WTC11 (cell line): ENCODE measurements at regions not wholly inside any gene's neighbourhood (a gene's known extent, or its start where the extent isn't known, plus 50 kb on each side); places are given as distances from the start of the nearest gene placed in this dataset.

ENCODE experiments used
- ATAC-seq: fragments of 200-7000 bp; cut with Tn5 transposase; 2 replicates; pipeline ENCODE4 v1.10.0; 2021; ENCODE audit warnings: mild to moderate bottlenecking, moderate library complexity
- CTCF ChIA-PET: fragments of 300-600 bp; sonication (Branson Sonifier 250); formaldehyde crosslinking; loops from one replicate; lab custom pipeline; 2021; ENCODE audit warnings: antibody characterized with exemption; lab: Charles Lee
- POLR2A ChIA-PET: fragments of 350-600 bp; sonication (Branson Sonifier 250); formaldehyde crosslinking; loops from one replicate; lab custom pipeline; 2021; ENCODE audit warnings: antibody characterized with exemption; lab: Charles Lee
- DNase-seq: peaks from one replicate; pipeline ENCODE4 v3.0.0; 2021; ENCODE audit warnings: low spot score
- H3K27ac Mint-ChIP-seq: 2 replicates; pipeline ENCODE4 v1.8.0; 2021; ENCODE audit warnings: mixed read lengths
- H3K27me3 Mint-ChIP-seq: 2 replicates; pipeline ENCODE4 v1.8.0; 2021; ENCODE audit warnings: low read depth, mild to moderate bottlenecking, moderate library complexity, mixed read lengths
- H3K36me3 Mint-ChIP-seq: 2 replicates; pipeline ENCODE4 v1.8.0; 2021; ENCODE audit warnings: mixed read lengths
- H3K4me1 Mint-ChIP-seq: 2 replicates; pipeline ENCODE4 v1.8.0; 2022; ENCODE audit warnings: mixed read lengths
- H3K4me3 Mint-ChIP-seq: 2 replicates; pipeline ENCODE4 v1.8.0; 2021; ENCODE audit warnings: mild to moderate bottlenecking, moderate library complexity, mixed read lengths
- H3K9me3 Mint-ChIP-seq: 2 replicates; pipeline ENCODE4 v1.8.0; 2021; ENCODE audit warnings: mixed read lengths
- AFF4 ChIP-seq: sonication (generic); formaldehyde crosslinking; IDR thresholded peaks from 2 replicates; pipeline ENCODE4 v1.8.1; 2023; ENCODE audit warnings: mild to moderate bottlenecking, missing genetic modification reagents, borderline replicate concordance
- ATF3 ChIP-seq: sonication (generic); formaldehyde crosslinking; conservative IDR thresholded peaks from 2 replicates; pipeline ENCODE4 v1.8.1; 2022; ENCODE audit warnings: mild to moderate bottlenecking, missing genetic modification reagents
- CBFB ChIP-seq: sonication (generic); formaldehyde crosslinking; IDR thresholded peaks from 2 replicates; pipeline ENCODE4 v1.8.1; 2022; ENCODE audit warnings: mild to moderate bottlenecking, low read depth, missing genetic modification reagents
- CDX4 ChIP-seq: fragments of 250-450 bp; sonication (Bioruptor Pico); IDR thresholded peaks from 2 replicates; pipeline ENCODE4 v1.9.0; 2021; ENCODE audit warnings: moderate library complexity, mild to moderate bottlenecking, inconsistent platforms, borderline replicate concordance
- IRF2 ChIP-seq: sonication (generic); formaldehyde crosslinking; IDR thresholded peaks from 2 replicates; pipeline ENCODE4 v1.8.0; 2022; ENCODE audit warnings: low read depth, missing genetic modification reagents, borderline replicate concordance
- NR1H2 ChIP-seq: sonication (generic); formaldehyde crosslinking; IDR thresholded peaks from 2 replicates; pipeline ENCODE4 v1.9.0; 2021; ENCODE audit warnings: mild to moderate bottlenecking, moderate library complexity, missing genetic modification reagents
- SOX15 ChIP-seq: fragments of 250-450 bp; sonication (Bioruptor Pico); IDR thresholded peaks from 2 replicates; pipeline ENCODE4 v1.9.0; 2021; ENCODE audit warnings: mild to moderate bottlenecking
- TEAD4 ChIP-seq: sonication (generic); formaldehyde crosslinking; IDR thresholded peaks from 2 replicates; pipeline ENCODE4 v1.8.0; 2022; ENCODE audit warnings: mild to moderate bottlenecking, missing genetic modification reagents
- ZBTB21 ChIP-seq: sonication (generic); formaldehyde crosslinking; IDR thresholded peaks from 2 replicates; pipeline ENCODE4 v1.8.1; 2023; ENCODE audit warnings: mild to moderate bottlenecking, missing genetic modification reagents, borderline replicate concordance
- ZNF219 ChIP-seq: sonication (generic); formaldehyde crosslinking; IDR thresholded peaks from 2 replicates; pipeline ENCODE4 v1.8.0; 2023; ENCODE audit warnings: missing genetic modification reagents, mild to moderate bottlenecking, borderline replicate concordance
- ZNF263 ChIP-seq: sonication (generic); formaldehyde crosslinking; IDR thresholded peaks from 2 replicates; pipeline ENCODE4 v1.8.1; 2022; ENCODE audit warnings: low read depth, mild to moderate bottlenecking, moderate library complexity, missing genetic modification reagents
- ZNF396 ChIP-seq: fragments of 250-450 bp; sonication (Bioruptor Pico); IDR thresholded peaks from 2 replicates; pipeline ENCODE4 v1.8.0; 2021; ENCODE audit warnings: mild to moderate bottlenecking, moderate library complexity, borderline replicate concordance
- TF ChIP-seq, protein P1 (sequence below): fragments of 250-450 bp; sonication (Bioruptor Pico); IDR thresholded peaks from 2 replicates; pipeline ENCODE4 v1.8.0; 2021; ENCODE audit warnings: mild to moderate bottlenecking
- TF ChIP-seq, protein P2 (sequence below): sonication (generic); formaldehyde crosslinking; IDR thresholded peaks from 2 replicates; pipeline ENCODE4 v1.8.1; 2023; ENCODE audit warnings: mild to moderate bottlenecking, missing genetic modification reagents
- TF ChIP-seq, protein P3 (sequence below): fragments of 250-450 bp; sonication (Bioruptor Pico); IDR thresholded peaks from 2 replicates; pipeline ENCODE4 v1.9.0; 2021; ENCODE audit warnings: mild to moderate bottlenecking
- TF ChIP-seq, protein P4 (sequence below): sonication (generic); formaldehyde crosslinking; IDR thresholded peaks from 2 replicates; pipeline ENCODE4 v1.8.1; 2022; ENCODE audit warnings: low read depth, mild to moderate bottlenecking, moderate library complexity, missing genetic modification reagents, borderline replicate concordance
- TF ChIP-seq, protein P5 (sequence below): sonication (generic); formaldehyde crosslinking; IDR thresholded peaks from 2 replicates; pipeline ENCODE4 v1.8.0; 2022; ENCODE audit warnings: mild to moderate bottlenecking, missing genetic modification reagents

GRCh38 chr1:232684371-232685105, 54.6 kb upstream of the SIPA1L2 start:
- TF ChIP-seq ATF3, result no peak
- TF ChIP-seq, protein P1, sequence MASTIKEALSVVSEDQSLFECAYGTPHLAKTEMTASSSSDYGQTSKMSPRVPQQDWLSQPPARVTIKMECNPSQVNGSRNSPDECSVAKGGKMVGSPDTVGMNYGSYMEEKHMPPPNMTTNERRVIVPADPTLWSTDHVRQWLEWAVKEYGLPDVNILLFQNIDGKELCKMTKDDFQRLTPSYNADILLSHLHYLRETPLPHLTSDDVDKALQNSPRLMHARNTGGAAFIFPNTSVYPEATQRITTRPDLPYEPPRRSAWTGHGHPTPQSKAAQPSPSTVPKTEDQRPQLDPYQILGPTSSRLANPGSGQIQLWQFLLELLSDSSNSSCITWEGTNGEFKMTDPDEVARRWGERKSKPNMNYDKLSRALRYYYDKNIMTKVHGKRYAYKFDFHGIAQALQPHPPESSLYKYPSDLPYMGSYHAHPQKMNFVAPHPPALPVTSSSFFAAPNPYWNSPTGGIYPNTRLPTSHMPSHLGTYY, result no peak
- TF ChIP-seq NR1H2 (CRISPR knock-in tag), result no peak
- no peak for TF ChIP-seq ZBTB21 (CRISPR knock-in tag)
- TF ChIP-seq, protein P2, sequence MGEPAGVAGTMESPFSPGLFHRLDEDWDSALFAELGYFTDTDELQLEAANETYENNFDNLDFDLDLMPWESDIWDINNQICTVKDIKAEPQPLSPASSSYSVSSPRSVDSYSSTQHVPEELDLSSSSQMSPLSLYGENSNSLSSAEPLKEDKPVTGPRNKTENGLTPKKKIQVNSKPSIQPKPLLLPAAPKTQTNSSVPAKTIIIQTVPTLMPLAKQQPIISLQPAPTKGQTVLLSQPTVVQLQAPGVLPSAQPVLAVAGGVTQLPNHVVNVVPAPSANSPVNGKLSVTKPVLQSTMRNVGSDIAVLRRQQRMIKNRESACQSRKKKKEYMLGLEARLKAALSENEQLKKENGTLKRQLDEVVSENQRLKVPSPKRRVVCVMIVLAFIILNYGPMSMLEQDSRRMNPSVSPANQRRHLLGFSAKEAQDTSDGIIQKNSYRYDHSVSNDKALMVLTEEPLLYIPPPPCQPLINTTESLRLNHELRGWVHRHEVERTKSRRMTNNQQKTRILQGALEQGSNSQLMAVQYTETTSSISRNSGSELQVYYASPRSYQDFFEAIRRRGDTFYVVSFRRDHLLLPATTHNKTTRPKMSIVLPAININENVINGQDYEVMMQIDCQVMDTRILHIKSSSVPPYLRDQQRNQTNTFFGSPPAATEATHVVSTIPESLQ (CRISPR knock-in tag), result no peak
- no peak for TF ChIP-seq ZNF219 (CRISPR knock-in tag)
- POLR2A ChIA-PET, result no interaction called here
- Mint-ChIP-seq H3K9me3 (no peaks in the 10 kb centered on the region), H3K27ac (no peak overlapping the region), H3K4me3 (no peak overlapping the region), H3K4me1 (no peaks in the 10 kb centered on the region), H3K36me3 (no peaks in the 10 kb centered on the region), H3K27me3 (no peaks in the 10 kb centered on the region; the same call in 1 of the 2 replicates)
- no peak for DNase-seq
- ATAC-seq, result no peak
- CTCF ChIA-PET, result no interaction called here

DNA sequence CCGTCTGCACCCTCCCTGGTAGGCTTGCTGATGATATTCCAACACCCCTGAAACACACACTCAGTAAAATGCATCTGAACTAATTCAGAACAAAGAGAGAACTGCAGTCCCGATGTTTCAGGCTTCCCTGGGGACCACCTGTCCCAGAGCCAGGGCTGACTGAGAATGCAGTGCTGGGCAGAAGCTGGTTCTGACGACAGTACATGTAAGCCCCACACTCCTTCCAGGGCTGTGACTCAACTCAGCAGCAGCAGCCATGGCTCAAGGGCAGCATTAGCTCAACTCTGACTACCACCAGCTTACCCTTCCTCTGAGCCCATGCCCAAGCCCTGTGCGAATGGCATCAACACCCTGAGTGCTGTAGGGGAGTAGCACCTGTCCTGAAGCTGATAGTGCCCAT, 56.4 kb upstream of the SIPA1L2 start:
- H3K4me3 Mint-ChIP-seq, result no peak overlapping the region

DNA sequence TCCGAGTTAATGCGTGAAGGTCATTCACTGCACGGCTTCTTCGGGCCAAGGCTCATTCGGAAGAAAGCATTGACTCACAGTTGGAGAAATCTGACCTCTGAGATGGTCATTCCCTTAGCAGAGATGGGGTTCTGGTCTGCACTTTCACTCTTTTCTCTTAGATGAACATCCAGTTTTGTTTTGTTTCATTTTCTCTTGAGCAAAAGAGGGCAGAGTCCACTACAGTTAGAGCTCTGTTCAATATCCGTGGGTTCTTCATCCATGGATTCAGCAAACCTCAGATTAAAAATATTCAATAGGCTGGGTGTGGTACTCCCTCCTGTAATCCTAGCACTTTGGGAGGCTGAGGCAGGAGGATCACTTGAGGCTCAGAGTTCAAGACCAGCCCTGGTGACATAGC, 57.4 kb upstream of the SIPA1L2 start:
- POLR2A ChIA-PET, result no interaction called here
- CTCF ChIA-PET, result no interaction called here
- Mint-ChIP-seq H3K27me3 (peaks cover 2% of the 10 kb centered on the region; the same call in 1 of the 2 replicates), H3K4me1 (no peaks in the 10 kb centered on the region), H3K4me3 (no peak overlapping the region), H3K27ac (no peak overlapping the region), H3K36me3 (no peaks in the 10 kb centered on the region), H3K9me3 (no peaks in the 10 kb centered on the region)
- no peak for DNase-seq
- no peak for ATAC-seq
- TF ChIP-seq AFF4 (CRISPR knock-in tag) (no peak), TEAD4 (no peak), ZNF396 (CRISPR knock-in tag) (no peak)
- TF ChIP-seq, protein P3, sequence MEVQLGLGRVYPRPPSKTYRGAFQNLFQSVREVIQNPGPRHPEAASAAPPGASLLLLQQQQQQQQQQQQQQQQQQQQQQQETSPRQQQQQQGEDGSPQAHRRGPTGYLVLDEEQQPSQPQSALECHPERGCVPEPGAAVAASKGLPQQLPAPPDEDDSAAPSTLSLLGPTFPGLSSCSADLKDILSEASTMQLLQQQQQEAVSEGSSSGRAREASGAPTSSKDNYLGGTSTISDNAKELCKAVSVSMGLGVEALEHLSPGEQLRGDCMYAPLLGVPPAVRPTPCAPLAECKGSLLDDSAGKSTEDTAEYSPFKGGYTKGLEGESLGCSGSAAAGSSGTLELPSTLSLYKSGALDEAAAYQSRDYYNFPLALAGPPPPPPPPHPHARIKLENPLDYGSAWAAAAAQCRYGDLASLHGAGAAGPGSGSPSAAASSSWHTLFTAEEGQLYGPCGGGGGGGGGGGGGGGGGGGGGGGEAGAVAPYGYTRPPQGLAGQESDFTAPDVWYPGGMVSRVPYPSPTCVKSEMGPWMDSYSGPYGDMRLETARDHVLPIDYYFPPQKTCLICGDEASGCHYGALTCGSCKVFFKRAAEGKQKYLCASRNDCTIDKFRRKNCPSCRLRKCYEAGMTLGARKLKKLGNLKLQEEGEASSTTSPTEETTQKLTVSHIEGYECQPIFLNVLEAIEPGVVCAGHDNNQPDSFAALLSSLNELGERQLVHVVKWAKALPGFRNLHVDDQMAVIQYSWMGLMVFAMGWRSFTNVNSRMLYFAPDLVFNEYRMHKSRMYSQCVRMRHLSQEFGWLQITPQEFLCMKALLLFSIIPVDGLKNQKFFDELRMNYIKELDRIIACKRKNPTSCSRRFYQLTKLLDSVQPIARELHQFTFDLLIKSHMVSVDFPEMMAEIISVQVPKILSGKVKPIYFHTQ (CRISPR knock-in tag), result no peak
- TF ChIP-seq, protein P4, sequence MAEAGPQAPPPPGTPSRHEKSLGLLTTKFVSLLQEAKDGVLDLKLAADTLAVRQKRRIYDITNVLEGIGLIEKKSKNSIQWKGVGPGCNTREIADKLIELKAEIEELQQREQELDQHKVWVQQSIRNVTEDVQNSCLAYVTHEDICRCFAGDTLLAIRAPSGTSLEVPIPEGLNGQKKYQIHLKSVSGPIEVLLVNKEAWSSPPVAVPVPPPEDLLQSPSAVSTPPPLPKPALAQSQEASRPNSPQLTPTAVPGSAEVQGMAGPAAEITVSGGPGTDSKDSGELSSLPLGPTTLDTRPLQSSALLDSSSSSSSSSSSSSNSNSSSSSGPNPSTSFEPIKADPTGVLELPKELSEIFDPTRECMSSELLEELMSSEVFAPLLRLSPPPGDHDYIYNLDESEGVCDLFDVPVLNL (CRISPR knock-in tag), result no peak

More for the DNA sequence above, 56.4 kb upstream of the SIPA1L2 start:
- no peak for ATAC-seq
- TF ChIP-seq SOX15 (no peak), CDX4 (CRISPR knock-in tag) (no peak), ZNF263 (CRISPR knock-in tag) (no peak), CBFB (CRISPR knock-in tag) (no peak), IRF2 (CRISPR knock-in tag) (no peak)
- TF ChIP-seq, protein P5, sequence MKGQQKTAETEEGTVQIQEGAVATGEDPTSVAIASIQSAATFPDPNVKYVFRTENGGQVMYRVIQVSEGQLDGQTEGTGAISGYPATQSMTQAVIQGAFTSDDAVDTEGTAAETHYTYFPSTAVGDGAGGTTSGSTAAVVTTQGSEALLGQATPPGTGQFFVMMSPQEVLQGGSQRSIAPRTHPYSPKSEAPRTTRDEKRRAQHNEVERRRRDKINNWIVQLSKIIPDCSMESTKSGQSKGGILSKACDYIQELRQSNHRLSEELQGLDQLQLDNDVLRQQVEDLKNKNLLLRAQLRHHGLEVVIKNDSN, result no peak
- no peaks in the 10 kb centered on the region for H3K36me3 Mint-ChIP-seq
- H3K4me1 Mint-ChIP-seq, result no peaks in the 10 kb centered on the region
- no peak overlapping the region for H3K27ac Mint-ChIP-seq
- ChIA-PET POLR2A (no interaction called here), CTCF (no interaction called here)
- DNase-seq, result no peak
- H3K9me3 Mint-ChIP-seq, result no peaks in the 10 kb centered on the region
- no peaks in the 10 kb centered on the region; the same call in 1 of the 2 replicates for H3K27me3 Mint-ChIP-seq
